ENCODE measurements at regions not wholly inside any gene's neighbourhood (a gene's known extent, or its start where the extent isn't known, plus 50 kb on each side); places are given as distances from the start of the nearest gene placed in this dataset.

DNA sequence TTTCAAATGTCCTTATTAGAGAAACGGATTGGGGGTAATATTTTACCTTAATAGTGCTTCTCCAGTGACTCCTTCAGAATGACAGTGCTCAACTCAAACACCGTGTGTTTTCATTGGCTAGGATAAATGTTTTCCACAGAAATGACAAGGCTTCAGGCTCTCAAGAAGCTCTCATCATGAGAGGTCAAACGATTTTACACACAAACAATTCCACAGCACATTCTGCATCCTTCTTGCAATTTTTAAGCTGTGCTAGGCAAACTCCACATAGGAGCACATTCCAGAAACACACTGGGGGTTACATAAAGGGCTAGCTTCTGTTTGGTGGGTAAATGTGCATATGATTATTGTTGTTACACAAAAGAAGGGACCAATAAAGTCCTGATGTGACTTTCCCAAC is 75.5 kb upstream of the IPO9 start:
- Histone ChIP-seq H3K4me2 (ENCODE audit: control insufficient read depth, insufficient read depth) (no peak overlapping the region), H3K9me3 (replicated peaks; ENCODE audit: control insufficient read depth, insufficient read depth, low read length) (no peaks in the 10 kb centered on the region), H3K4me1 (ENCODE audit: control insufficient read depth, insufficient read depth, low read length) (0 out of 2 replicates have a peak, but pooled peaks cover 12% of the 10 kb centered on the region), H3K27ac (ENCODE audit: control insufficient read depth, insufficient read depth) (no peak overlapping the region), H3K27me3 (replicated peaks in 1 of 2; ENCODE audit: control insufficient read depth in 2 of 2, insufficient read depth in 2 of 2, low read length in 1 of 2) (peaks cover 0 to 3% of the 10 kb centered on the region in 2 experiments; a peak in 1 of 4 replicates), H3K4me3 (no peak overlapping the region), H3K9ac (ENCODE audit: control insufficient read depth, insufficient read depth, low read length) (no peak overlapping the region), H2AFZ (ENCODE audit: control insufficient read depth, low read depth, low read length) (no peak overlapping the region), H4K20me1 (ENCODE audit: control insufficient read depth, insufficient read depth) (no peaks in the 10 kb centered on the region), H3K36me3 (ENCODE audit: control insufficient read depth in 2 of 2, insufficient read depth in 2 of 2, low read length in 1 of 2) (no peaks in the 10 kb centered on the region), H3K79me2 (ENCODE audit: control insufficient read depth, insufficient read depth, low read length) (no peaks in the 10 kb centered on the region)
- intact Hi-C loops (cut with micrococcal nuclease; ENCODE audit: unreplicated experiment): no loop called here
- SMC1A ChIA-PET (ENCODE audit: uncharacterized antibody, unreplicated experiment): no interaction called here
- CTCF ChIA-PET: no interaction called here
- POLR2A ChIA-PET: interaction anchor here (1.3 kb wide), 1 partner anchor 35 kb away, joined by 3 read pairs; no protein-coding TSS in a partner anchor
- RAD21 ChIA-PET (ENCODE audit: unreplicated experiment): no interaction called here
- TF ChIP-seq, protein P1, sequence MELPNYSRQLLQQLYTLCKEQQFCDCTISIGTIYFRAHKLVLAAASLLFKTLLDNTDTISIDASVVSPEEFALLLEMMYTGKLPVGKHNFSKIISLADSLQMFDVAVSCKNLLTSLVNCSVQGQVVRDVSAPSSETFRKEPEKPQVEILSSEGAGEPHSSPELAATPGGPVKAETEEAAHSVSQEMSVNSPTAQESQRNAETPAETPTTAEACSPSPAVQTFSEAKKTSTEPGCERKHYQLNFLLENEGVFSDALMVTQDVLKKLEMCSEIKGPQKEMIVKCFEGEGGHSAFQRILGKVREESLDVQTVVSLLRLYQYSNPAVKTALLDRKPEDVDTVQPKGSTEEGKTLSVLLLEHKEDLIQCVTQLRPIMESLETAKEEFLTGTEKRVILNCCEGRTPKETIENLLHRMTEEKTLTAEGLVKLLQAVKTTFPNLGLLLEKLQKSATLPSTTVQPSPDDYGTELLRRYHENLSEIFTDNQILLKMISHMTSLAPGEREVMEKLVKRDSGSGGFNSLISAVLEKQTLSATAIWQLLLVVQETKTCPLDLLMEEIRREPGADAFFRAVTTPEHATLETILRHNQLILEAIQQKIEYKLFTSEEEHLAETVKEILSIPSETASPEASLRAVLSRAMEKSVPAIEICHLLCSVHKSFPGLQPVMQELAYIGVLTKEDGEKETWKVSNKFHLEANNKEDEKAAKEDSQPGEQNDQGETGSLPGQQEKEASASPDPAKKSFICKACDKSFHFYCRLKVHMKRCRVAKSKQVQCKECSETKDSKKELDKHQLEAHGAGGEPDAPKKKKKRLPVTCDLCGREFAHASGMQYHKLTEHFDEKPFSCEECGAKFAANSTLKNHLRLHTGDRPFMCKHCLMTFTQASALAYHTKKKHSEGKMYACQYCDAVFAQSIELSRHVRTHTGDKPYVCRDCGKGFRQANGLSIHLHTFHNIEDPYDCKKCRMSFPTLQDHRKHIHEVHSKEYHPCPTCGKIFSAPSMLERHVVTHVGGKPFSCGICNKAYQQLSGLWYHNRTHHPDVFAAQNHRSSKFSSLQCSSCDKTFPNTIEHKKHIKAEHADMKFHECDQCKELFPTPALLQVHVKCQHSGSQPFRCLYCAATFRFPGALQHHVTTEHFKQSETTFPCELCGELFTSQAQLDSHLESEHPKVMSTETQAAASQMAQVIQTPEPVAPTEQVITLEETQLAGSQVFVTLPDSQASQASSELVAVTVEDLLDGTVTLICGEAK (IDR thresholded peaks at IDR 0.05; ENCODE audit: borderline replicate concordance): no peak
- TF ChIP-seq ESRRA (IDR thresholded peaks at IDR 0.05; ENCODE audit: low read length) (no peak), MEF2A (IDR thresholded peaks at IDR 0.05; ENCODE audit: insufficient read depth, low read depth, low read length) (no peak), IKZF2 (IDR thresholded peaks at IDR 0.05) (no peak), IRF4 (IDR thresholded peaks at IDR 0.05; ENCODE audit: low read depth, low read length) (no peak), ZSCAN29 (IDR thresholded peaks at IDR 0.05) (no peak), POLR2AphosphoS2 (IDR thresholded peaks at IDR 0.05; ENCODE audit: low read depth, low read length) (no peak), TCF7 (IDR thresholded peaks at IDR 0.05; ENCODE audit: borderline replicate concordance) (no peak), DPF2 (IDR thresholded peaks at IDR 0.05) (no peak), RB1 (IDR thresholded peaks at IDR 0.05; ENCODE audit: borderline replicate concordance) (no peak), JUNB (IDR thresholded peaks at IDR 0.05) (no peak), ATF7 (IDR thresholded peaks at IDR 0.05; ENCODE audit: low read depth) (no peak)
- no peak for DNase-seq (ENCODE audit: low read depth, low spot score)
- no TSS peak for BruUV-seq (replicated peaks)
- ATAC-seq: no peak
- in situ Hi-C loops (cut with MboI): no loop called here
- no peak for FAIRE-seq
- WGBS (ENCODE audit: insufficient coverage, insufficient replicate concordance, low lambda C conversion rate, missing lambda C conversion rate): 0% methylated on average over 3 of the region's 3 CpGs

Data from GM12878 (cell line).